Chondrocyte (in vitro differentiated cells): ENCODE measurements at regions not wholly inside any gene's neighbourhood (a gene's known extent, or its start where the extent isn't known, plus 50 kb on each side); places are given as distances from the start of the nearest gene placed in this dataset.
"Not testable (repeated sequence)": the region's sequence is repeated elsewhere in the genome, so short reads cannot be mapped to it uniquely, and the experiment has no call there.

ENCODE experiments used
- DNase-seq: peaks from one replicate; pipeline ENCODE4 v3.0.0; 2021; ENCODE audit warnings: mixed read lengths, low spot score
- H3K27ac Mint-ChIP-seq: one replicate; pipeline ENCODE4 v1.8.0; 2021; ENCODE audit warnings: mild to moderate bottlenecking, moderate library complexity, mixed read lengths; ENCODE audit not compliant: unreplicated experiment
- H3K27me3 Mint-ChIP-seq: 2 replicates; pipeline ENCODE4 v1.8.0; 2021; ENCODE audit warnings: low read depth, mixed read lengths
- H3K36me3 Mint-ChIP-seq: 2 replicates; pipeline ENCODE4 v1.8.0; 2021; ENCODE audit warnings: low read depth, mixed read lengths
- H3K4me1 Mint-ChIP-seq: 2 replicates; pipeline ENCODE4 v1.8.0; 2021; ENCODE audit warnings: low read depth, mild to moderate bottlenecking, mixed read lengths
- H3K4me3 Mint-ChIP-seq: one replicate; pipeline ENCODE4 v1.8.0; 2021; ENCODE audit warnings: mild to moderate bottlenecking, moderate library complexity, mixed read lengths; ENCODE audit not compliant: unreplicated experiment
- H3K9me3 Mint-ChIP-seq: 2 replicates; pipeline ENCODE4 v1.8.0; 2021; ENCODE audit warnings: low read depth, mixed read lengths

GRCh38 chr10:38403347-38404117 is 309.4 kb downstream of the ZNF37A start:
- H3K27ac Mint-ChIP-seq: peak overlapping the region; percentile 92
- not testable (repeated sequence) for H3K9me3 Mint-ChIP-seq, H3K36me3 Mint-ChIP-seq, DNase-seq, H3K4me1 Mint-ChIP-seq, H3K27me3 Mint-ChIP-seq
- peak overlapping the region; percentile 76 for H3K4me3 Mint-ChIP-seq

- not testable (repeated sequence) for H3K36me3 Mint-ChIP-seq, H3K27ac Mint-ChIP-seq, H3K9me3 Mint-ChIP-seq, H3K27me3 Mint-ChIP-seq, H3K4me3 Mint-ChIP-seq, H3K4me1 Mint-ChIP-seq, DNase-seq
These were observed 329.5 kb downstream of the ZNF37A start for GRCh38 chr10:38423634-38424033.

GRCh38 chr10:38430242-38430641 is 336.1 kb downstream of the ZNF37A start:
- not testable (repeated sequence) for DNase-seq, H3K4me1 Mint-ChIP-seq, H3K4me3 Mint-ChIP-seq, H3K36me3 Mint-ChIP-seq, H3K27me3 Mint-ChIP-seq, H3K27ac Mint-ChIP-seq
- peaks cover 13% of the 10 kb centered on the region for H3K9me3 Mint-ChIP-seq

- not testable (repeated sequence) for H3K27ac Mint-ChIP-seq, H3K27me3 Mint-ChIP-seq, H3K36me3 Mint-ChIP-seq, H3K4me3 Mint-ChIP-seq, DNase-seq, H3K4me1 Mint-ChIP-seq, H3K9me3 Mint-ChIP-seq
These were observed 343.2 kb downstream of the ZNF37A start for GRCh38 chr10:38437359-38437758.

- H3K27ac Mint-ChIP-seq, H3K27me3 Mint-ChIP-seq, H3K9me3 Mint-ChIP-seq, H3K4me3 Mint-ChIP-seq, H3K36me3 Mint-ChIP-seq, H3K4me1 Mint-ChIP-seq: not testable (repeated sequence)
- peak; percentile 77 for DNase-seq
These were observed 354.6 kb downstream of the ZNF37A start for GRCh38 chr10:38448614-38449355.

GRCh38 chr10:38449618-38450017 is 355.5 kb downstream of the ZNF37A start:
- not testable (repeated sequence) for H3K4me3 Mint-ChIP-seq, DNase-seq, H3K9me3 Mint-ChIP-seq

GRCh38 chr10:38450372-38451057 is 356.4 kb downstream of the ZNF37A start:
- H3K9me3 Mint-ChIP-seq, DNase-seq, H3K4me3 Mint-ChIP-seq, H3K27me3 Mint-ChIP-seq, H3K36me3 Mint-ChIP-seq, H3K4me1 Mint-ChIP-seq, H3K27ac Mint-ChIP-seq: not testable (repeated sequence)

More at GRCh38 chr10:38449618-38450017, 355.5 kb downstream of the ZNF37A start:
- H3K27ac Mint-ChIP-seq, H3K4me1 Mint-ChIP-seq, H3K27me3 Mint-ChIP-seq, H3K36me3 Mint-ChIP-seq: not testable (repeated sequence)

GRCh38 chr10:38451306-38451967 is 357.3 kb downstream of the ZNF37A start:
- H3K36me3 Mint-ChIP-seq, H3K27ac Mint-ChIP-seq, DNase-seq, H3K4me3 Mint-ChIP-seq, H3K9me3 Mint-ChIP-seq, H3K4me1 Mint-ChIP-seq, H3K27me3 Mint-ChIP-seq: not testable (repeated sequence)
